Brain microvascular endothelial cell (primary cell): ENCODE measurements at regions not wholly inside any gene's neighbourhood (a gene's known extent, or its start where the extent isn't known, plus 50 kb on each side); places are given as distances from the start of the nearest gene placed in this dataset.

Experiments
- DNase-seq: peaks from one replicate; pipeline ENCODE4 v3.0.0-alpha.2; 2020
- H3K27ac ChIP-seq: fragments of 250-450 bp; sonication (Bioruptor Pico); 2 replicates; pipeline ENCODE4 v1.5.1; 2020; ENCODE audit warnings: mild to moderate bottlenecking, moderate library complexity
- H3K27me3 ChIP-seq: fragments of 250-450 bp; sonication (Bioruptor Pico); replicated peaks from 2 replicates; pipeline ENCODE4 v1.5.1; 2020; ENCODE audit warnings: mild to moderate bottlenecking
- H3K36me3 ChIP-seq: fragments of 250-450 bp; sonication (Bioruptor Pico); replicated peaks from 2 replicates; pipeline ENCODE4 v1.5.1; 2020; ENCODE audit warnings: mild to moderate bottlenecking
- H3K4me3 ChIP-seq: 2 replicates; pipeline ENCODE4 v1.5.1; 2011; ENCODE audit warnings: low read depth, mild to moderate bottlenecking, control low read depth, low read length, moderate library complexity
- CTCF ChIP-seq: IDR thresholded peaks from 2 replicates; pipeline ENCODE4 v1.5.1; 2011; ENCODE audit warnings: low read depth, mild to moderate bottlenecking, moderate library complexity, low read length, control low read depth, inconsistent platforms; ENCODE audit errors: missing control alignments
- in situ Hi-C: cut with HindIII; loops from 2 replicates; pipeline ENCODE4 v1.10.0; 2017; ENCODE audit warnings: low sequenced_read_pairs, low pct_ligation_motif_present

GRCh38 chr16:66084306-66084705, 282.2 kb upstream of the CDH5 start:
- DNase-seq = no peak

GRCh38 chr16:66083171-66083570, 283.3 kb upstream of the CDH5 start:
- no peak for DNase-seq
- no peak for TF ChIP-seq CTCF
- in situ Hi-C loops = no loop called here
- no peak overlapping the region for H3K4me3 ChIP-seq
- H3K27ac ChIP-seq = no peak overlapping the region
- no peaks in the 10 kb centered on the region for H3K36me3 ChIP-seq
- H3K27me3 ChIP-seq = no peaks in the 10 kb centered on the region

More at GRCh38 chr16:66084306-66084705, 282.2 kb upstream of the CDH5 start:
- H3K27me3 ChIP-seq = no peaks in the 10 kb centered on the region
- H3K36me3 ChIP-seq = no peaks in the 10 kb centered on the region
- no peak overlapping the region for H3K27ac ChIP-seq
- no peak for TF ChIP-seq CTCF
- no peak overlapping the region for H3K4me3 ChIP-seq
- in situ Hi-C loops = no loop called here

GRCh38 chr16:66082424-66082823, 284.1 kb upstream of the CDH5 start:
- H3K36me3 ChIP-seq = no peaks in the 10 kb centered on the region
- no peak for DNase-seq
- no peak overlapping the region for H3K4me3 ChIP-seq
- no peak for TF ChIP-seq CTCF
- in situ Hi-C loops = no loop called here
- H3K27ac ChIP-seq = no peak overlapping the region
- no peaks in the 10 kb centered on the region for H3K27me3 ChIP-seq

GRCh38 chr16:66081775-66082366, 284.6 kb upstream of the CDH5 start:
- H3K27me3 ChIP-seq = no peaks in the 10 kb centered on the region
- in situ Hi-C loops = no loop called here
- no peak overlapping the region for H3K4me3 ChIP-seq
- no peak overlapping the region for H3K27ac ChIP-seq
- peak; percentile 24 for DNase-seq
- no peak for TF ChIP-seq CTCF
- H3K36me3 ChIP-seq = no peaks in the 10 kb centered on the region

GRCh38 chr16:66079671-66080334, 286.7 kb upstream of the CDH5 start:
- H3K4me3 ChIP-seq = no peak overlapping the region
- in situ Hi-C loops = no loop called here
- DNase-seq = no peak
- TF ChIP-seq CTCF = no peak
- no peaks in the 10 kb centered on the region for H3K27me3 ChIP-seq
- H3K36me3 ChIP-seq = no peaks in the 10 kb centered on the region
- H3K27ac ChIP-seq = no peak overlapping the region
